GM19328 (cell line): ENCODE measurements at regions not wholly inside any gene's neighbourhood (a gene's known extent, or its start where the extent isn't known, plus 50 kb on each side); places are given as distances from the start of the nearest gene placed in this dataset.

Experiments used
- ATAC-seq: cut with Tn5 transposase; IDR thresholded peaks from one replicate; pipeline ENCODE4 v1.9.1; 2021; ENCODE audit warnings: mild to moderate bottlenecking, moderate library complexity; ENCODE audit not compliant: unreplicated experiment

GRCh38 chr10:128604025-128604424 lies 477.8 kb upstream of the MKI67 start:
- no peak for ATAC-seq

GRCh38 chr10:128605180-128605579 lies 479.0 kb upstream of the MKI67 start:
- ATAC-seq, result no peak

DNA sequence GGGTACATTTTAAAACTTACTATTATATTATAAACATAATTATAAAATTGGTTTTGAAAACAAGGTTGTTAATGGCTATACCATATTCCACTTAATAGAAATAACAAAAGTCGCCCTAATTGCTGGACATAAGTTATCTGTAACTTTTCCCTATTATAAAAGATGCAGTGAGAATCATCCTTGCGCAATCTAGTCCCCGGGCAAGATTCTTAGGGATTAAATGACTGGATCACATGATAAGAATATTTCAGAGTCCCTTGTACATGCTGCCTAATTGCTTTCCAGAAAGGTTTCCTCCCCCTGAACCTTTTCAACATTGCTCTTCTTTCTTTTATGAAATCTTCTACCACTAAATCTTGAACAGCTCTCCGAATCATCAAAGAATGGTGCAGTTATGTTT lies 479.8 kb upstream of the MKI67 start:
- ATAC-seq, result no peak

DNA sequence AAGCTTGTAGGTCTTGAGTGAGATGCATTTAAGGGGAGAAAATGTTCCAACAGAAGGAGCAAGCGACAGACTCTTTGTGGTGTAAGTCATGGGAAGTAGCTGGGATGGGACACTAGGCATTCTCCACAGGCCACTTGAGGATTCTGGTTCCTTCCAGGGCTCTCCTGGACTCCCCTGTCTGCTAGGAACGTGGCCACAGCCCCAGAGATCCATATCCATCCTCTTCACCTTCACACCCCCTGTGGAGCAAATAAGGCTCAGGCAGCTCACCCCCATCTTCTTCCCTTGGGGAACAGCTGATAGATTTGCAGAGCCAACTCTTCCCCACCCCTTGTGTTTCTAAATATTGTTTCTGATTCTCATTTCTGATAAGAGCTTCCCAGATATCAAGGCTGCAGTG lies 482.6 kb upstream of the MKI67 start:
- no peak for ATAC-seq

- ATAC-seq, result no peak
Observed at GRCh38 chr10:128609460-128609859, 483.2 kb upstream of the MKI67 start.

GRCh38 chr10:128610113-128610512 lies 483.9 kb upstream of the MKI67 start:
- no peak for ATAC-seq

DNA sequence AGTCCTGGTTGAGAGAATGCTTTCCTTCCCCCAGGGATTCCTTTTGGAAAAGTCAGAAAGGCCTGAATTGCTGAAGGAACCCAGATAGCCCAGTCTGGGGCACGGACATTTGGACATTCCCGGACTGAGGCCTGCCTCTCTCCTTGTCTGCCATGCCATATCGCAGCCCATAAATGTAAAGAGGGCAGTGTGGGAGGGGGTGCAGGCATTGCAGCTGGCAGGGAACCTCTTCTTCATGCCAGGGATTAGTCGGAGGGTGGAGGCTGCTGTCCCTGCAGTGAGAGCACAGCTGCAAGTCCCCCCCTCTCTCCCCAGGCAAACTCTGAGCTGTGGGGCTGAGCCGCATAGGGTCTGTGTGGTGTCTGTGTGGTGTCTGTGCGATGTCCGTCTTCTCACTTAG lies 486.0 kb upstream of the MKI67 start:
- no peak for ATAC-seq

DNA sequence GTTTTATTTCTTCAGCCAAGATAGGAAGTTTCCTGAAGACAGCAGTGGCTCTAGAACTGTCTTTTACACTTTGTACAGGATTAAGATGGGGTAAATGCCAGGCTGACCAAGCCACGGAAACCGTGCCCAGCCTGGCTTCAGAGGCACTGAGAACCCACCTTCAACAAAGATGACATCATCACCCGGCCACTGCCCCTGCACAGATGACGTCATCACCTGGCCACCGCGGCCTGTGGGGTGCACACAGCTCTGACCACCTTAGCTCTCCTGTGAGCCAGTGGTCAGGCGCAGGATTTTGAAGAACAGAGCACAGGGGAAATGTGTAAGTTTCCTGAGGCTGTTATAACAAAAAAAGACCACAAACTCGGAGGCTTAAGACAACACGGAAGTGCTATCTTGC lies 486.4 kb upstream of the MKI67 start:
- ATAC-seq, result no peak

GRCh38 chr10:128614016-128614605 lies 487.9 kb upstream of the MKI67 start:
- ATAC-seq, result no peak

- no peak for ATAC-seq
Observed at GRCh38 chr10:128614802-128615553, 488.8 kb upstream of the MKI67 start.

- ATAC-seq, result no peak
Observed at GRCh38 chr10:128617532-128617931, 491.3 kb upstream of the MKI67 start.

GRCh38 chr10:128622706-128623105 lies 496.5 kb upstream of the MKI67 start:
- ATAC-seq, result no peak

- no peak for ATAC-seq
Observed at GRCh38 chr10:128623776-128624175, 497.6 kb upstream of the MKI67 start.

DNA sequence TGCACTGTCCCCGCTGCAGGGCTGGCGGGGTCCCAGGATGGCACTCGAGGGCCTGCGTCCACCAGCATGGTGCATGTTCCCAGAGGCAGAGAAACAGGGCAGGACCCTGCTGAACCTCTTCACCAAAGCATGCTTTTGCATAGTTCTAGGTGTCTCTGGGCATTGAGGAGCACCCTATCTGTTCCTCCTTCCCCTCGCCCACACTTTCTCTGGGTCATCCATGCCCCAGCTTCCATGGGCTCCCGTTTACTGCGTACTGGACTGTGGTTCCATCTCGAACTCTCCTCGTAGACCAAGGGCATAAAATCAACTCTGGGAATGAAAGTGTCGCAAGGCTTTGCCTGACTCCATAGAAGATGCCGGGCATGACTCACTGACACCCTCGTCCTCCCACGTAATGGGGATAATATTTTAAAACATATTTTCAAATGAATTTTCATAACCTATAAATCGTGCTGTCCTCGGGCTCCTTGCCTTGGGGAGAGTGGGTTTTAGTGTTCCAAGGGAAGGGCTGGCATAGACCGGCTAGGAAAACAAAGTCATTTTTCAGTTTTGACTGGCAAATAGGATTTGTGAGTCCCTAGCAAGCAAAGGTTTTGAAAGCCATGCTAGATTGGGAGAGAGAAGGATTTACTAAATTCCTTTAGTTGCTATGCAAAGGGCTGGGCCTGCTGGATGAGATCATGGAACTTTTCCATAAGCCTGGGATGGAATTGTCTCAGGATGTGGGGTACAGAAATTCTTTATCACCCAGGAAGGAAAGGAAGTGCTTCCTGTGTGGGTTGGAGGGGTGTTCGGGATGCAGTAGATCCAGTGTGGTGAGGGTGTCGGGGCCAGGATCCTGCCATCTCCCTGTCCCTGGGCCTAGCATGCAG lies 498.7 kb upstream of the MKI67 start:
- no peak for ATAC-seq

- ATAC-seq, result no peak
Observed at GRCh38 chr10:128625926-128626325, 499.7 kb upstream of the MKI67 start.

DNA sequence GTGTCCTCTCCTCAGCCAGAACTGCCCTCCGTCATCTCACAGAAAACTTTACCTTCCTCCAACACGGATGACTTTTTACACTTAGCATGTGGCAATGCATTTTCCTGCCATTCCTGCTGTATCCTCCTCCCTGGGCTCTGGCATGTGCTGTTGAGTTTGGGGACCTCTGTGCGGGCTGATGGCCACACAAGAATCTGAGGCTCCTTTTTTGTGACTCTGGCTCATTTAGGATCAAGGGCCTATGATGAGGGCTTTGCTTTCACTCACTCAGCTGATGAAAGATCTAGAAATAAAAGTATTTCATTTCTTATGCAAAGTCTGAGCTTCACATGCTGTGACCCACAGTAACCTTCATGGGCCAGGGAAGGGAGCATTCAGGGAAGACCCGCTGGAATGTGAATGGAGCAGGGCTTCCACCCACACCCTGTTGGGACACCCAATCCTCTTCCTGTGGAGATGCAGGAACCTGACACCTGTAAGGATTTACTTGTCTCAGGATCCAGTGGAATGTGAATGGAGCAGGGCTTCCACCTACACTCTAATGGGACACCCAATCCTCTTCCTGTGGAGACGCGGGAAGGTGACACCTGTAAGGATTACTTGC lies 500.3 kb upstream of the MKI67 start:
- ATAC-seq, result no peak

DNA sequence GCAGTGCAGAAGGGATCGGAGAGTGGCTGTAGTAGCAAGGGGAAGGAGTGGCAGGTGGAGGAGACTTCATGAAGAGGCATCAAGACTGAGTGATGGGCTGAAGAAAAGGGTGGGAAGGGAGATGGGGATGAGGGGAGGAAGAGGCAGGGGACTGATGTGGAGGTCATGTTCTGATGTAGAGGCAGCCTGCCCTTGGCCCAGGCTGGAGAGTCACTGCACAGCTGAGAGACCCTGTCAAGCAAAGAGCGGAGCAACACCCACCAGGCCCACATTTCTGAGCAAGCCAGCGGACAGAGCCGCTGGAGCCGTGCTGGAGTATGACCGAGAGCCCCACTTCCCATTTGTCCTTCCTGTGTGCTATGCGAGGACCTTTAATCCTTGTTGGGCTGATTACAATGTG lies 501.6 kb upstream of the MKI67 start:
- ATAC-seq, result no peak

DNA sequence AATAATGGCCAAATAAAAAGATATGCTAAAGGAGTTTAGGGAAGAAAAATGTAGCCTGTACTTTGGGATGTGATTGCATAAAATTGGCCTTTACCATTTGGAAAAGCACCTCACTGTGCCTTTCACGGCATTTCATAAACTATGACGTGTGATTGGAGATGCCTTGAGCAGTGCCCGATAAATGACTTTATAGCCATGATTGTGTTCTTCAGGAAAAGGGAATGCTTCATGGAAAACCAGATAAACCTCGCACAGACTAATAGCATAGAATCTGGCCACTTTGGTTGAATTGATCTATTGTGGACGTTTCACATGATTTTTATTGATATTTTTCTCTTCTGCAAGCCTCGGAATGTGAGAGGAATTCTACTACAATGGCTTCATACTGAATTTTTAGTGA lies 502.0 kb upstream of the MKI67 start:
- no peak for ATAC-seq

GRCh38 chr10:128629111-128630096 lies 503.2 kb upstream of the MKI67 start:
- ATAC-seq, result no peak

DNA sequence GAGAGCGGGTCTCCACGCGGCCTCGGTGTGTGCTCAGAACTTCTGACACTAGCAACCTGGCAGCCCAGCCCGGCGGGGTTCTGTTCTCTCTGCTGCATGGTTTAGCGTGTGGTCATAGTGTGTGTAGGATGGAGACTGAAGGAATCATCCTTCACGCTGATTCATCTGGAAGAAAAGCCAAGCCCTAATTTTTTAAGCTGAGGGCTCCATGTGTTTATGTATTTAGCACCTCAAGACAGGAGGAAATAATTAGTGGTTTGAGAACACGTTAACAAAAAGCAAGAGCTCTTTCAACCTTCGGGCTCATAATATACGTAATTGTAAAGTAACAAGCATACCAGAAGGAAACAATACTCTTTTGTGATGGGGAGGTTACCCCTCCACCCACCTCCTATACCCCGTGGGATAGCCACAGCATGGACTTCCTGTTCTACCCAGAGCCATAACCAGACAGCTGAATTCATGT lies 504.6 kb upstream of the MKI67 start:
- no peak for ATAC-seq
